GM21825 (cell line): ENCODE measurements at regions not wholly inside any gene's neighbourhood (a gene's known extent, or its start where the extent isn't known, plus 50 kb on each side); places are given as distances from the start of the nearest gene placed in this dataset.

Experiments
- ATAC-seq: cut with Tn5 transposase; IDR thresholded peaks from one replicate; pipeline ENCODE4 v1.9.1; 2021; ENCODE audit warnings: mild to moderate bottlenecking, moderate library complexity; ENCODE audit not compliant: unreplicated experiment

DNA sequence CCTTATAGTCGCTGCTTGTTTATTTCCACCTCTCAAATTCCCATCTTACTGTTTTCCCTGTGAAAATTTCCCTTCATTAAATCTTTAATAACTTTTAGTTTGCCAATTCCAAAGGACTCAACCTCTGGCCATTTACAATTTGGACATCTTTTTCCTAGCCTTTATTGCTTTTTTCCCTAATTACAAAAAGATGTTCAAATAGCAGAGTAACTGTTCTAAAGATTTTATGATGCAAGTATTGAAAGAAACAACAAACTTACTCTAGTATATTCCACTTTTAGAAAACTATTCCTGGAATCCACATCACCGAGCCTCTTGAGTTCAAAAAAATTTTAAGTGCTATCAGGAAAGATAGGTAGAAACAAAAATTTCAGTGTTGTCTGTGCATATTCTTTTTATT is 174.1 kb upstream of the UBE2E2 start:
- ATAC-seq = no peak

DNA sequence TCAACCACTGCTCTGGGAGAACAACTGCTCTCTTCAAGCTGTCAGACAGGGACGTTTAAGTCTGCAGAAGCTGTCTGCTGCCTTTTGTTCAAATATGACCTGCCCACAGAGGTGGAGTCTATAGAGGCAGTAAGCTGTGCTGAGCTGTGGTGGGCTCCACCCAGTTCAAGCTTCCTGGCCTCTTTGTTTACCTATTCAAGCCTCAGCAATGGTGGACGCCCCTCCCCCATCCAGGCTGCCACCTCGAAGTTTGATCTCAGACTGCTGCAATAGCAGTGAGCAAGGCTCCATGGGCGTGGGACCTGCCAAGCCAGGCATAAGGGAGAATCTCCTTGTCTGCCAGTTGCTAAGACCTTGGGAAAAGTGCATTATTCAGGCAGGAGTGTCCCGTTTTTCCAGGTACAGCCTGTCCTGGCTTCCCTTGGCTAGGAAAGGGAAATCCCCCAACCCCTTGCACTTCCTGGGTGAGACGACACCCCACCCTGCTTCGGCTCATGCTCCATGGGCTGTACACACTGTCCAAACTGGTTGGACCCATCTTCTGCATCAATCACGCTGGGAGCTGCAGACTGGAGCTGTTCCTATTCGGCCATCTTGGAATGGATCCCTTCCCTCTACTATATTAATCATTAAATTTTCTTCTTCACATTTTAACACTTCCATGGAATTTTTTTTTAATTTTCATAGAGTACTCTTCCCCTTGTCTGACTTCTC is 167.0 kb upstream of the UBE2E2 start:
- ATAC-seq = no peak

DNA sequence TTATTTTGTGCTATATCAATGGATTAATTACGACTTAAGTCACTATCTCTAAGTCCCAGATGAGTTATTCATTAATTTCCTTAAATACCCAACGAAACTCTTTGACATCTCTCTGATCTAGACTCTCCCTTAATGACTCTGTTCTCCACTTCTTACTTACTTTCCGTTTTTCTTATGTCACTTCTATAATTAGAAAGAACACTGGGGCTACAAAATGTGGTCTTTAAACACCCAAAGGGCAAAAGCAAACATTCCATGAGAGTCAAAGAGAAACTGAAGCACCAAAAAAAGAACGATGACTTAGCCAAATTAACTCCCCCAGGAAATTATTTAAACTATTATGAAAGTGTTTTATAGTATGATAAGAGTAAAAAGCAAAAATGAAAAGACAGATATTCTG is 166.4 kb upstream of the UBE2E2 start:
- peak; percentile 88 for ATAC-seq

DNA sequence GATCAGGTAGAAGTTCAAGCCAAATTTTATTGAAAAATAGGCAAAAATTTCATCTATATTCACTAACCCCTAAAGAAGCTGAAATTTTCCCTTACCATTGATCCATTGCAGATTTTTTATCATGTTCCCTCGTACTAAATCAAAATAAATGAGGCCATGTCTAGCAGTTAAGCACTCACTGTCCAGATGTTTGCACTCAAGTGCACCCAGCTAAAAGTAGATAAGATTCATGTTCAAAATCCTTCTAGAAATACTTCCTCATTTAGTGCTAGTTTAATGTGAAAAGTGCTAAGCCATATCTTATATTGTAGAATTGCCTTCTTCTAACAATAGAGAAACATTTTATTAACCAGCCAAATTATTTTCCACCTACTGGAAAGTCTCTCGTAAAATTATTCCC is 164.7 kb upstream of the UBE2E2 start:
- no peak for ATAC-seq

DNA sequence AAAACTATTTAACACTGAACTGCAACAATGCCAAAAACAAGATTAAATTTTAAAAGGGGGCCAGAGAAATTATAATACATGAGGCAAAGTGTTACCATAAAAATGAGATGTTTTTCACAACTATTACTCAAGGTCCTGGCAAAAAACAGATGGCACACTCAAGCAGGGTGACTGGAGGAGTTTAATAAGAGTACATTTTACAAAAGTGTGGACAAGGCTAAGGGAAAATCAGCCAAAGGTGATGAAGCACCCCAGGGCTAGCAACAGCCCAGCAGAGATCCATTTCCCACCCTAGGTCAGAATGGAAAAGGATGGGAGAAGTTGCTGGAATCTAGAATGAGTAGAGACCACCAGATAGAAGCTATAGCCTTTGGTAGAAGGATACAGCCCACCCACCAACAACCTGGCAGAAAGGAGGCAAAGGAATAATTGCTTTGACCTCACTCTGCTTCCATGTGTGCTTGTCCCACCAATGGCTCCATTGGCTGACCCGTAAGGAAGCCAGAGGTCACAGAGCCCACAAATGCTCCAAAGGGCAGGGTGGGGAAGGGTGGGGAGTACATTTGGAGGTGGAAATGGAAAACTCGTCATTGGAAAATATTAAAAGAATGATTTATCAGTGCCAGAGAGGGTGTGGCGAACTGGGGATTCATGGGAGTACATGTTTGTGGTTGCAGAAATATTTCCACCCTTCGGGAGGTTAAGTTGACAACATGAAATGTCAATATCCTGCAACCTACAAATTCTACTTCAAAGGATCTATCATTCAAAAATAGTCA is 161.0 kb upstream of the UBE2E2 start:
- ATAC-seq = no peak

DNA sequence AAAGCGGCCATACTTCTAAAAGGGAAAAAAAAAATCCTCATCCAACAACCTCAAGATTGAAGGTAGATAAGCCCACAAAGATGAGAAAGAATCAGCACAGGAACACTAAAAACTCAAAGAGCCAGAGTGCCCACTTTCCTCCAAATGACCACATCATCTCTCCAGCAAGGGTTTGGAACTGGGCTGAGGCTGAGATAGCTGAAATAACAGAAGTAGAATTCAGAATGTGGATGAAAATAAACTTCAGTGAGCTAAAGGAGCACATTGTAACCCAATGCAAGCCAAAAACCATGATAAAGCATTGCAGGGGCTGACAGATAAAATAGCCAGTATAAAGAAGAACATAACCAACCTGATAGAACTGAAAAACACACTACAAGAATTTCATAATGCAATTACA is 158.7 kb upstream of the UBE2E2 start:
- ATAC-seq = no peak

DNA sequence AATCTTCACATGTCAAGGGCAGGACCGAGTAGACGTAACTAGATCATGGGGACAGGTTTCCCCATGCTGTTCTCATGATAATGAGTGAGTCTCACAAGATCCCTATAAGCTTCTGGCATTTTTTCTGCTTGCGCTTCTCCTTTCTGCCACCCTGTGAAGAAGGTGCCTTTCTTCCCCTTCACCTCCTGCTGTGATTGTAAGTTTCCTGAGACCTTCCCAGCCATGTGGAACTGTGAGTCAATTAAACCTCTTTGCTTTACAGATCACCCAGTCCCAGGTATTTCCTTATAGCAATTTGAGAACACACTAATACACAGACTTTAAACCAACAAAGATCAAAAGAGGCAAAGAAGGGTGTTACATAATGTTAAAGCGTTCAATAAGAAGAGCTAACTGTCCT is 156.6 kb upstream of the UBE2E2 start:
- no peak for ATAC-seq

DNA sequence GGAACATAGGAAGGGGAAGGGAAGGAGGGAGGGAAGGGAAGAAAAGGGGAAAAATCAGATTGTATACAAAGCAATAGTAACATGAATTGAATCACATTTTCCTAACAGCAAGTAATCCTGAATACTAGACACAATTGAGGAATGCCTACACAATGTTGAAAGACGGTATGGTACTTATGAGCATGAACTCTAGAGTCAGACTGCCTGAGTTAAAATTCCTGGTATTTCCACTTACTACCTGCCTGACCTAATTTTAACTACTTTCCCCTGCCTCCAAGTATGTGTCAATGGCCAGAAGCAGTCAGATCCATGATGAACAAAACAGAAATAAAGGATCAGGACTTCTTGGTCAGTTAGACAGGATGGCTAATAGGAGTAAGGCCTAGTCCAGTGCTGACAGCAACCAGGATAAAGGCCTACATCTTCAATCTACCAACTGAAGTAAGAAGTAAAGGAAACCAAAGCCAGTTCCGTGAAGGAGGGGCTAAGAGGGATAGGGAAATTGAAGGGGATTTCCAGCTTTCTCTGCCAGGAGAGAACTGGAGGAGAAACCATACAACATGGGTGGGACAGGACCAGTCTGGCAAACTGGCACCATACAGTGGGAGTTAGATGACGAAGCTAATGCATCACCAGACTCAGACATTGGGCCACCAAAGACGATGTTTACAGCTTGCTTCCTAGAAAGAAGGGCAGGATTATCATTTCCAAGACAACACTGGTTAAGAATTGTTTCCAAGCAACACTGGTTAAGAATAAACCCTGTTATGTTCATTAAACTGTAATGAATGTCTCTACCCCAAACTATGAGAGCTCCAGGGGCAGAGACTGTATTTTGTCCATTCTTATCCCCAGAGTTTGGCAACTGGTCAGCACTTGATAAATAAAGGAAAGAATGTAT is 151.6 kb upstream of the UBE2E2 start:
- no peak for ATAC-seq

DNA sequence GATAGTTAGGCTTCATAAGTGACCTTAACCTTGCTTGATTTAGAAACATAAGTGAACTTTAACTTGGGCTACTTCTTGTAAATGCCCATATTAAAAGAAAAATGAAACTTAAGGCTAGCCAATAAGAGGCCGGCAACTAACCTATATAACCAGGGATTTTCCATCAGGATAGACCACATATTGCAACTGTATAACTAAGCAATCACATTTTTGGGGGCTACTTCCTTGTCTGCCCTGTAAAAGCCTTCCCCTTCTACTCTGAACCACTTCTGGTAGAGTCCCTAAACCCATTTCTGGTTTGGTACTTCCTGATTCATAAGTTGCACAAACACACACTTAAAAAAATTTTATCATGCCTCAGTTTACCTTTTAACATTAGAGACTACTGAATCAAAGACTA is 150.9 kb upstream of the UBE2E2 start:
- ATAC-seq = no peak

DNA sequence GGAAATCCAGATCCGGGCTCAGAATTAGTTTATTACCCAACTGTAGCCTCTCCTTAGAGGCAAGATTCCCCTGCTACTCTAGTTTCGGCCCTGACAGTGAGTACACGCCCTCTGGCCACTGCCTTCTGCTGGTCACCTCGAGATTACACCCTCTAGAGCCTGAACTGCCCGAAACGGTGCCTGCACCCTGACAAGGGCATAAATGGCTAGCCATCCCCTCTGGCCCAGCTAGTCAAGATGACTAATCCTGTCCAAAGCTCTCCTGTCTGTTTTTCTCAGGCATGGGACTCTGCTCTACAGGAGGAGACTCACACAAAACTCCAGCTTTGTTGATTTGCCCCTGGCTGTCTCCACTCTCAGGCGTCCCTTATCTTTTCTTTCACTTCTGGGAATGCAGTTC is 150.5 kb upstream of the UBE2E2 start:
- no peak for ATAC-seq

DNA sequence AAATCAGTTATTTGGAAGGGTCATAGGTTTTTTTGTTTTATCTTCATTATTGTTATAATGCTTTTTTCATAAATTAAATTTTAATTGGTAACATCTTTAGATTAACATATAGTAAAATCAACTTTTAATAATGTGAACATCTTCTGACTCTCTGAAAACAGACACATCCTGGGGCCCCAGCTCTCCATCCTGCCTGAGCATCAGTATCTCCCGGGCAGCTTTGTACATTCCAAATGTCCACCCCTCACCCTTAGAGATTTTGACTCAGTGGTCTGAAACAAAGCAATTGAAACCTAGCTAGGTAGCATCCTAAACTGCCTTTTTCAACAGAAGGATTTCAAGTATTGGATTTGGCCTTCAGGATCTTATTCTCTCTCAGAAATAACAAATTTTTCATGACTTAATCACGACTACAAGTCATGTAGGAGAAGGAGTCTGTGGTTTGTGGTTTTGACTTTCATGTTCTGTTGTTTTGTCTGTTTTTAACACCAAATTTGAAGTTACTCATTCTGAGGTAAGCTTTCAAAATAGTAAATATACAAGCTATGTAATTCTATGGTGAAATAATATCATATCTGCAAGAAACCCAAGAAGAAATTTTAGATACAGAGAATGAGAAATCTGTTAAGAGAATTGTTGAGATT is 147.3 kb upstream of the UBE2E2 start:
- ATAC-seq = peak; percentile 83

DNA sequence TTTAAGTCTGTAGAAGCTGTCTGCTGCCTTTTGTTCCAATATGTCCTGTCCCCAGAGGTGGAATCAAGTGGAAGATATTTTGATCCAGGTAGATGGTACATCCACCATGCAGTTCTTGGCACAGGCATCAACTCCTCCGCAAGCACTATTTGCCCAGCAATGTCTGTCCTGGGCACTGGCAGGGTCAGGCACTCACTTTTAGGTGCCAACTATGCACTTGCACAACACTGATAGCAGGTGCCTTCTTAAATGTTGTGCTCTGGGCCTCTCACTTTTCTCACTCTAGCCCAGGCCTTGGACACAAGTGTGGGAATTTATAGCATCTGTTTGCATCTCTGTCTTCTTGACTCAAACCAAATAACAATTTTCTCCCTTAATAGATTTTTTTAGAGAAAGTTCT is 140.5 kb upstream of the UBE2E2 start:
- ATAC-seq = no peak

DNA sequence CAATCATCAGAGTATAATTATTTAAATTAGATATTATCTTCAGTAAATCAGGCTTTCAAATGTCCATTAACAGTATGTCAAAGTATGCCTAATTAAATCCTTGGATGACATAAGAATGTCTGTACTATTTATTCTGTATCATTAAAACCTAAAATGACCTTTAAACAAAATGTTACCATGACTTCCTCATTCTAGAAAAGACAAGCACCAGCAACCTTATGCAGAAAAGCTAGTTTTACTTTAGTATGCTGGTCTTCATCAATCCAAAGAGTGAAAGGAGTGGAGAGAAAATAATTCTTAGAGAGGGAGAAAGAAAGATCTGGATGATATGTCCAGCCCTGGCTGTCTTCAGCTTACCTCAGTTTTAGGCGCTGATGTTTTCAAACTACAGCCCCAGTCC is 140.1 kb upstream of the UBE2E2 start:
- ATAC-seq = no peak

DNA sequence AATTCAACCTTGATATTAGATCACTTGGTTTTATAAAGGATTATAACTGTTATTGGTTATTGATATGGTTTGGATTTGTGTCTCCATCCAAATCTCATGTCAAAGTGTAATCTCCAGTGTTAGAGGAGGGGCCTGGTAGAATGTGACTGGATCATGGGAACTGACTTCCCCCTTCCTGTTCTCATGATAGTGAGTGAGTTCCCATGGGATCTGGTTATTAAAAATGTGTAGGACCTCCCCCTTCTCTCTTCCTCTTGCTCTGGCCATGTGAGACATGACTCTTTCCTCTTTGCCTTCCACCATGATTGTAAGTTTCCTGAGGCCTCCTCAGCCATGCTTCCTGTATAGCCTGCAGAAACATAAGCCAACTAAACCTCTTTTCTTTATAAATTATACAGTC is 136.0 kb upstream of the UBE2E2 start:
- ATAC-seq = no peak

DNA sequence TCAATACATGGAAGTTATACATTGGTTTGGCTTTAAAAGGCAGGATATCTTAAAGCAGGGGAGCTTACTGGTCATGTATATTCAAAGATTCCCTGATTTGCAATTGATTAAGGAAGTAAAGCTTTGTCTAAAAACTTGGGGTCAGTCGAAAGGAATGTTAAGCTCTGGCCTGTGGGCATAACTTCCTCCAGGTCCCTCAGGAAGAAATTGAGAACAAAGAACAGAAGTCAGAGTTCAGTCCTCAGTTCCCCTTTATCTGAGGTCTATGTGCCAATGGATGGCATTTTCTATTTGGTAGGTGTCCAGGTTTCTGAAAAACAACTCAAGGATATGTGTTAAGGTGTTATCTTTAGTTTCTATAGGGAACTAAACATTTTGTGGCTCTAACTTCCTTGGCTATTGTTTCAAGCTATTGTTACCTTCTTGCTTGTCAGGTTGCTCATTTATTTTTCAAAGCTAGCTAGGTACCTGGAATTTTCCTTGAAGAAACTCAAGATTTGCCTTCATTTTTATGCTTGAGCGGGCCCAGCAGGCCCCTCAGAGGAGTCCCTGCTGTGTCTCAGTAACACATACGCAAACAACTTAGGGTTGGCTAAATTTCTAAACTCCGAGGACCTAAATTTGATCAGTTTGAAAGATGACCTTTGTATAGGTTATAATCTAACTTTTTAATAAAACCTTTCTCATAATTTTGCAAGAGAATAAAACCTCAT is 135.0 kb upstream of the UBE2E2 start:
- ATAC-seq = no peak

DNA sequence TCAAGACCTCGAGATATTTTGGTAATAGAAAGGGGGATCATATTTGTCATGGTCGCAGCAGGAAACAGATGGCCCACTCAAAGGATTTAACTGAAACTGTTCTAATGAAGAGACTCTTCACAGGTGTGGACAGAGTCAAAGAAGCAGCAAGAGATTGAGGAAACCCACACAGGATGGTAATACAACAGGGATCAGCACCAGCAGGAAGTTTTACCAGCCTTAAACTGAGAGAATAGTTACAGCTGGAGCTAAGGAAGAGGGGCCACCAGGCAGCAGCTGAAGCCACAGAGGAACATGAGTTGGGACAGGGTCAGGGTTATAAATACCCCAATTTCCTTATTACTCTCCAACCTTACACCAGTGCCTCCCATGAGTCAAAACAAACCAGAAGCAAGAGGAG is 131.8 kb upstream of the UBE2E2 start:
- ATAC-seq = peak; percentile 38

DNA sequence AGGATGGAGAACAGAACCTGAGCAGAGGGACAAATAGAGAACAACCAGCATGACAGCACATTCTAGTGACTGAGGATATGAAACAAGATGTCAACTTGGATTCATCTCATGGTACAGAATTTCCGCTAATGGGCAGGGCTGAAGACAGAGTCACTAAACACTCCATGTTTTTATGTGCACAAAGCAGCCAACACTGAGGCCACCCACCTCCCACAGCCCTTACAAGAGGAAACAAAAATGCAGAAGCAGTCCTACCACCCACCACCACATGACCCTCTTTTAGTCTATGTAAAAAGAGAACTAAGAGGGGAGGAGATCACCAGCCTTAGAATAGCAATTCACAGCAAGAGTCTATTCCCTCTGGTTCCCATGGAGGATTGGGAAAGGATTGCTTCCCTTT is 131.4 kb upstream of the UBE2E2 start:
- ATAC-seq = peak; percentile 52

DNA sequence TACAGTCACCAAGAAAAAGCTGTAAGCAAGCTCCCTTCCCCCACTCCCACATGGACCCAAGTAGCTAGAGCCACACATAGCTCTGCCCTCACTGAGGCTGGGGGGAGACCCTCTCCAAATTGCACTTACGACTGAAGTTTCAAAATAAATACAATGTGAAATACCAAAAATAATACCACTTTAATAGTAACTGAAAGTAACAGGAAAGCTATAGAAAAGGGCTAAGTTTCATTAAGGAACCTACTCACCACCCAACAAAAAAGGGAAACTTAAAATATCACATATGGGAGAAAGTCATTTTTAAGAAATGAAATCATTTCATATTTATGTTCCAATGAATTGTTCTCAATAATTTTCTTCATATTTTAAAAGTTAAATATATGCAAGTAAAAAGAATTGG is 130.4 kb upstream of the UBE2E2 start:
- ATAC-seq = no peak

DNA sequence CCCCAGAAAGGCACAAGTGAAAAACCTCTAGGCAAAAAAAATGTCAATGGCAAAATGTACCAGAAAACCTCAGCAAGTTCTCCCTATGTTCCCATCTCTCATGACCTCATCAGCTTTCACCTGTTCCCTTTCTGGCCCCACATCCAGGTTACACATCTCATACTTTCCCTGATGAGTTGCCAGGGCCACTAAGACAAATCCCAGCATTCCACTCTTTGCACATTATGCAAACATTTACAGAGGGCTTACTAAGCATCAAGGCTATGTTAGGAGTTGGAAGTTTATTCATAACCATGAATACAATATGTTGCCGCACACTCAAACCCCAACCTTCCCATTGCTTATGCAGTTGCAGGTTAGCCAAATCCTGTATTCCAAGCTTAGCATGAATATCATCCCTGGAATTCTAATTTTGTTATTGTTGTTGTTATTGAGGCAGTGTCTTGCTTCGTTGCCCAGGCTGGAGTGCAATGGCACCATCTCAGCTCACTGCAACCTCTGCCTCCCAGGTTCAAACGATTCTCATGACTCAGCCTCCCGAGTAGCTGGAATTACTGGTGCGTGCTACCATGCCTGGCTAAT is 129.3 kb upstream of the UBE2E2 start:
- no peak for ATAC-seq

DNA sequence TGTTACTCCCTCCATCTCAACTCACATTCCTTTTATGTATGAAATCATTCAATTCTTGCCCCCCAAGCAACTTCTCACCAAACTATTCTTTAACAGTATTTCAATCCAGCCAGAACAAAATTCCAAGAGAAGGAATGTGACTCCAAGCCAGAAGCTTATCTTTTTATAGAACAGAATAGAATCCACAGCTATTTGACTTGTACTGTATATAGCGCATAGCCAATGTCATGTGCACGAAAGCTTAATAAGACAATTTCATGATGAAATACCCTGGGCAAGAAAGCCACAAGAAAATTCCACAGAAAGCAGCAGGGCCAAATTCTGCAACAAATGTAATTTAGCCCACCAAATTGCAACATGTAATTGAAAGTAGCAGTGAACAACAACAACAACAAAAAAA is 127.6 kb upstream of the UBE2E2 start:
- no peak for ATAC-seq
